ENCODE measurements at regions not wholly inside any gene's neighbourhood (a gene's known extent, or its start where the extent isn't known, plus 50 kb on each side); places are given as distances from the start of the nearest gene placed in this dataset.

- no peak overlapping the region for H3K4me3 Mint-ChIP-seq
- H3K4me1 Mint-ChIP-seq: no peaks in the 10 kb centered on the region
- H3K27me3 Mint-ChIP-seq: no peaks in the 10 kb centered on the region
- peaks cover 1% of the 10 kb centered on the region for H3K9me3 Mint-ChIP-seq
- H3K27ac Mint-ChIP-seq: no peak overlapping the region
- no peak for TF ChIP-seq CTCF (IDR thresholded peaks at IDR 0.05)
- no peaks in the 10 kb centered on the region for H3K36me3 Mint-ChIP-seq (ENCODE audit: low read depth)
- intact Hi-C loops (cut with micrococcal nuclease): no loop called here
- ChIA-PET CTCF (no interaction called here), POLR2A (no interaction called here)
- DNase-seq (no peak), ATAC-seq (ENCODE audit: low read depth) (no peak)
These were observed 1228.8 kb upstream of the TMEM132C start for GRCh38 chr12:127038152-127038551.

DNA sequence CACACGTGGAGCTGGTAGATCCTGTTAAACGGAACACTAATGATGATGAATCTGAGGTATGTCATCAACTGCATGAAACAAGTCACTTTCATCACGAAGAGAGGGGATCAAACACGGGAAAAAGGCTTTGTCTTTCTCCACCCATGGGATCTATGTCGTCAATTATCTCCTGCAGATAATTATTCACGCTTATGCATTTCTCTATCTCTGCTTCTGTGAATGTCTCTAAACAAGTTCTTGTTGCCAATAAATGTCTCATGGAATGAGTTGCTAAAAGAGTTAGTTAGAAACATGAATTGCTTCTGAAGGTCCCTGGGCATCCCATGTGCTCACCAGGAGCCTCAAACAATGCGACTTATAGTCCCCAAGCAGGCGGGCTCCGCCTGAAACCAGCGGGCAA, 1228.2 kb upstream of the TMEM132C start:
- CTCF ChIA-PET: no interaction called here
- DNase-seq (no peak), ATAC-seq (ENCODE audit: low read depth) (no peak)
- H3K9me3 Mint-ChIP-seq: no peaks in the 10 kb centered on the region
- H3K4me3 Mint-ChIP-seq: no peak overlapping the region
- H3K27ac Mint-ChIP-seq: no peak overlapping the region
- TF ChIP-seq CTCF (IDR thresholded peaks at IDR 0.05): no peak
- no peaks in the 10 kb centered on the region for H3K4me1 Mint-ChIP-seq
- no peaks in the 10 kb centered on the region for H3K27me3 Mint-ChIP-seq
- POLR2A ChIA-PET: no interaction called here
- intact Hi-C loops (cut with micrococcal nuclease): no loop called here
- H3K36me3 Mint-ChIP-seq (ENCODE audit: low read depth): no peaks in the 10 kb centered on the region

DNA sequence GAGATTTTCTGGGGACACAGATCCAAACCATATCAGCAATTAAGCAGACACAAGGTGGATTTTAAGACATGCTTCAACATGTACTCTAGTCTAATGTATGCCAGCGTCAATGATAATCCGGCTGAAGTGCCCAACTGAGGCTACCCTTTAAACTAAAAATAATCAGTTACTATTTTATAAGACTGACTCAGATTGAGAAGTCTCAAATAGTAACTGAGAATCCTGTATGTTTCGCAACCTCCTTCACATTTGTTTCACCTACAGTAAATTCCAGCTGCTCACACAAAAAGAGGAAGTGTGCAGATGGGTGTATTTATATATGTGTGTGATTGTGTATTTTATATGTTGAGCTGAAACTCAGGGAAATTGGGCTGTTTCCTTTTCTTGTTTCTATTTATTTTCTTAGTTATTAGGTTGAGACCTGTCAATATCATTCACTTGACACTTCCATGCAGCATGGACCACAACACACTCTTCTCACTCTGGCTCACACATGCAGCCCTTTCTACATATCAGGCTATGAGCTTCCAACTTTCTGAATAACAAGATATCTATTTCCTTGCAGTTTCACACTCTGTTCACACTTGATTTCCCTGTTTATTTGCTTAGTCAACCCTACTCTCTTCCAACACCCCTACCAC, 1224.9 kb upstream of the TMEM132C start:
- ChIA-PET CTCF (no interaction called here), POLR2A (no interaction called here)
- H3K36me3 Mint-ChIP-seq (ENCODE audit: low read depth): no peaks in the 10 kb centered on the region
- no peaks in the 10 kb centered on the region for H3K4me1 Mint-ChIP-seq
- no peak for TF ChIP-seq CTCF (IDR thresholded peaks at IDR 0.05)
- no peaks in the 10 kb centered on the region for H3K27me3 Mint-ChIP-seq
- H3K27ac Mint-ChIP-seq: no peak overlapping the region
- no peak for DNase-seq
- H3K4me3 Mint-ChIP-seq: no peak overlapping the region
- no peak for ATAC-seq (ENCODE audit: low read depth)
- intact Hi-C loops (cut with micrococcal nuclease): no loop called here
- H3K9me3 Mint-ChIP-seq: no peaks in the 10 kb centered on the region

DNA sequence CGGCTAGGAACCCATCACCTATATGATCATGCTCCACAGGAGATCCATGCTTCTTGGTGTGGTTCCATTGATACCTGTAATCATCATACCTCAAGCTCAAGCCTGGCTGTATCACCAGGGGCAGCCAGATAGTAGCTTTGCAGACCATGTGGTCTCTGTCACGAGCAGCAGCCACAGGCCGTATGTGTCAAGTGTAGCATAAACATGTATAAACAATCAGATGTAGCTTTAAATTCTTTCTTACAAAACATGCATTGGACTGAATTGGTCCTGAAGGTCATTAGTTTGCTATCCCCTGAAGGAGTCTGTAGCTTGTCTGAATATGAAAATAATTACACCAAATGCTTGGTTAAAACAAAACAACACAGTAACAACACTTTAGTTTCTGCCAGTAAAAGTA, 1223.2 kb upstream of the TMEM132C start:
- DNase-seq (no peak), ATAC-seq (ENCODE audit: low read depth) (no peak)
- no peak for TF ChIP-seq CTCF (IDR thresholded peaks at IDR 0.05)
- no peak overlapping the region for H3K4me3 Mint-ChIP-seq
- no peaks in the 10 kb centered on the region for H3K4me1 Mint-ChIP-seq
- H3K36me3 Mint-ChIP-seq (ENCODE audit: low read depth): no peaks in the 10 kb centered on the region
- POLR2A ChIA-PET: no interaction called here
- intact Hi-C loops (cut with micrococcal nuclease): no loop called here
- CTCF ChIA-PET: no interaction called here
- H3K9me3 Mint-ChIP-seq: peaks cover 1% of the 10 kb centered on the region
- H3K27ac Mint-ChIP-seq: no peak overlapping the region
- no peaks in the 10 kb centered on the region for H3K27me3 Mint-ChIP-seq

- no peaks in the 10 kb centered on the region for H3K4me1 Mint-ChIP-seq
These were observed 1222.1 kb upstream of the TMEM132C start for GRCh38 chr12:127044836-127045235.

More at GRCh38 chr12:127044836-127045235, 1222.1 kb upstream of the TMEM132C start:
- no peak for DNase-seq
- Mint-ChIP-seq H3K27me3 (no peaks in the 10 kb centered on the region), H3K4me3 (no peak overlapping the region), H3K9me3 (peaks cover 4% of the 10 kb centered on the region), H3K36me3 (ENCODE audit: low read depth) (no peaks in the 10 kb centered on the region), H3K27ac (no peak overlapping the region)
- ATAC-seq (ENCODE audit: low read depth): no peak
- TF ChIP-seq CTCF (IDR thresholded peaks at IDR 0.05): no peak
- ChIA-PET CTCF (no interaction called here), POLR2A (no interaction called here)
- intact Hi-C loops (cut with micrococcal nuclease): no loop called here

Measured in activated B cell treated with CpG ODN at 0.5 μM for 24 hours (primary cell).